IMR-90 (cell line): ENCODE measurements at regions not wholly inside any gene's neighbourhood (a gene's known extent, or its start where the extent isn't known, plus 50 kb on each side); places are given as distances from the start of the nearest gene placed in this dataset.

Experiments used
- ATAC-seq: fragments of 200-7000 bp; cut with Tn5 transposase; 2 replicates; pipeline ENCODE4 v1.9.1; 2020; ENCODE audit warnings: low read depth, mild to moderate bottlenecking, moderate library complexity
- BruUV-seq: library from RNA; stranded (reverse); fragments of 400-500 nt; replicated peaks from 2 replicates; lab custom pipeline; 2021; lab: Mats Ljungman, UMichigan
- CTCF ChIA-PET: fragments of 300-600 bp; formaldehyde crosslinking; extraction: SDS; loops from one replicate; lab custom pipeline; 2021; ENCODE audit warnings: antibody characterized with exemption; lab: Yijun Ruan, JAX
- POLR2A ChIA-PET: fragments of 300-600 bp; sonication (Branson Sonifier 250); formaldehyde crosslinking; loops from one replicate; lab custom pipeline; 2022; ENCODE audit warnings: antibody characterized with exemption; ENCODE audit not compliant: unreplicated experiment; lab: Charles Lee
- DNase-seq: peaks from one replicate; pipeline ENCODE4 v3.0.0; 2013
- H2AFZ ChIP-seq: replicated peaks from 2 replicates; pipeline ENCODE3; 2013; ENCODE audit warnings: low read length, mild to moderate bottlenecking; ENCODE audit not compliant: poor library complexity
- H2AK5ac ChIP-seq: 2 replicates; pipeline ENCODE4 v1.6.1; 2013; ENCODE audit warnings: low read depth, low read length, inconsistent platforms
- H2AK9ac ChIP-seq: replicated peaks from 2 replicates; pipeline ENCODE3; 2013; ENCODE audit warnings: mild to moderate bottlenecking, low read depth, low read length, moderate library complexity; ENCODE audit not compliant: poor library complexity
- H2BK120ac ChIP-seq: 2 replicates; pipeline ENCODE4 v1.6.1; 2013; ENCODE audit warnings: low read depth, low read length, inconsistent platforms
- H2BK15ac ChIP-seq: 3 replicates; pipeline ENCODE4 v1.6.1; 2013; ENCODE audit warnings: low read depth, low read length, inconsistent platforms
- H2BK20ac ChIP-seq: 2 replicates; pipeline ENCODE4 v1.6.1; 2013; ENCODE audit warnings: low read depth, mild to moderate bottlenecking, inconsistent platforms, low read length, moderate library complexity
- H2BK5ac ChIP-seq: 2 replicates; pipeline ENCODE4 v1.6.1; 2013; ENCODE audit warnings: mild to moderate bottlenecking, low read depth, low read length, inconsistent platforms; ENCODE audit not compliant: poor library complexity, severe bottlenecking
- H3K14ac ChIP-seq: replicated peaks from 2 replicates; pipeline ENCODE4 v1.6.1; 2013; ENCODE audit warnings: low read depth, low read length, inconsistent platforms
- H3K18ac ChIP-seq: 2 replicates; pipeline ENCODE4 v1.6.1; 2013; ENCODE audit warnings: low read depth, low read length, control low read depth
- H3K23ac ChIP-seq: 2 replicates; pipeline ENCODE4 v1.6.1; 2013; ENCODE audit warnings: low read depth, low read length, inconsistent platforms
- H3K27ac ChIP-seq: 2 replicates; pipeline ENCODE4 v1.5.1; 2013; ENCODE audit warnings: mild to moderate bottlenecking, control low read depth, low read length; ENCODE audit not compliant: insufficient read depth
- H3K27me3 ChIP-seq: 2 replicates; pipeline ENCODE4 v1.6.1; 2013; ENCODE audit warnings: low read length; ENCODE audit not compliant: control insufficient read depth, insufficient read depth
- H3K36me3 ChIP-seq: 2 replicates; pipeline ENCODE4 v1.6.1; 2013; ENCODE audit warnings: low read length, mixed read lengths; ENCODE audit not compliant: control insufficient read depth, insufficient read depth
- H3K4ac ChIP-seq: 2 replicates; pipeline ENCODE4 v1.6.1; 2013; ENCODE audit warnings: low read depth, low read length, inconsistent platforms
- H3K4me1 ChIP-seq: 2 replicates; pipeline ENCODE4 v1.6.1; 2013; ENCODE audit warnings: low read length, mixed read lengths; ENCODE audit not compliant: control insufficient read depth, insufficient read depth
- H3K4me2 ChIP-seq: 2 replicates; pipeline ENCODE4 v1.6.1; 2013; ENCODE audit warnings: low read depth, mild to moderate bottlenecking, control low read depth, low read length, moderate library complexity
- H3K4me3 ChIP-seq: 2 replicates; pipeline ENCODE4 v1.5.1; 2013; ENCODE audit warnings: low read depth, mild to moderate bottlenecking, control low read depth, low read length, moderate library complexity; ENCODE audit not compliant: insufficient read depth
- H3K56ac ChIP-seq: 2 replicates; pipeline ENCODE4 v1.6.1; 2013; ENCODE audit warnings: low read length, inconsistent platforms; ENCODE audit not compliant: insufficient read depth; ENCODE audit errors: extremely low read depth
- H3K79me1 ChIP-seq, 2 experiments: 2 replicates each; pipeline ENCODE4 v1.6.1; 2013; ENCODE audit warnings: low read length in 2 of 2, inconsistent platforms in 1 of 2, low read depth in 1 of 2
- H3K9ac ChIP-seq: 2 replicates; pipeline ENCODE4 v1.6.1; 2013; ENCODE audit warnings: low read depth, low read length, control low read depth
- H3K9me1 ChIP-seq: 2 replicates; pipeline ENCODE4 v1.6.1; 2013; ENCODE audit warnings: low read length, inconsistent platforms; ENCODE audit not compliant: insufficient read depth
- H3K9me3 ChIP-seq: 2 replicates; pipeline ENCODE4 v1.6.1; 2013; ENCODE audit warnings: low read length; ENCODE audit not compliant: control insufficient read depth, insufficient read depth
- H4K20me1 ChIP-seq: 2 replicates; pipeline ENCODE4 v1.6.1; 2013; ENCODE audit warnings: low read length, inconsistent platforms; ENCODE audit not compliant: insufficient read depth
- H4K5ac ChIP-seq: 2 replicates; pipeline ENCODE4 v1.6.1; 2013; ENCODE audit warnings: mild to moderate bottlenecking, low read depth, low read length, control low read depth
- H4K8ac ChIP-seq, 2 experiments: 2 replicates each; pipeline ENCODE4 v1.6.1; 2013; ENCODE audit warnings: low read depth in 2 of 2, low read length in 2 of 2, control low read depth in 1 of 2, inconsistent platforms in 1 of 2
- H4K91ac ChIP-seq: 2 replicates; pipeline ENCODE4 v1.6.1; 2013; ENCODE audit warnings: low read depth, low read length, inconsistent platforms; ENCODE audit not compliant: insufficient read depth
- NFE2L2 ChIP-seq: fragments of 150-350 bp; IDR thresholded peaks from 2 replicates; pipeline ENCODE4 v1.6.1; 2016; ENCODE audit warnings: low read depth, mild to moderate bottlenecking, low read length
- WGBS, 2 experiments: methylation state at CpG; one replicate each; pipeline versions ENCODE4 v1.1.5 to v1.1.7; 2013; ENCODE audit warnings: missing lambda C conversion rate in 2 of 2; ENCODE audit not compliant: insufficient read length in 1 of 2; ENCODE audit errors: extremely low coverage in 2 of 2; 5-methylcytosine and 5-hydroxymethylcytosine counted together
- dilution Hi-C: fragments of 300-500 bp; cut with HindIII; formaldehyde crosslinking; loops from one replicate; pipeline ENCODE4 v1.14.3; 2018; ENCODE audit warnings: low sequenced_read_pairs; ENCODE audit not compliant: unreplicated experiment
- in situ Hi-C: fragments of 300-500 bp; cut with MboI; formaldehyde crosslinking; loops from 3 replicates; pipeline ENCODE4 v1.14.3; 2019; ENCODE audit warnings: low sequenced_read_pairs, inconsistent platforms, mixed read lengths
- intact Hi-C: fragments of 100-400 bp; cut with micrococcal nuclease; formaldehyde crosslinking; loops from 2 replicates; pipeline ENCODE4 v1.10.0; 2022

DNA sequence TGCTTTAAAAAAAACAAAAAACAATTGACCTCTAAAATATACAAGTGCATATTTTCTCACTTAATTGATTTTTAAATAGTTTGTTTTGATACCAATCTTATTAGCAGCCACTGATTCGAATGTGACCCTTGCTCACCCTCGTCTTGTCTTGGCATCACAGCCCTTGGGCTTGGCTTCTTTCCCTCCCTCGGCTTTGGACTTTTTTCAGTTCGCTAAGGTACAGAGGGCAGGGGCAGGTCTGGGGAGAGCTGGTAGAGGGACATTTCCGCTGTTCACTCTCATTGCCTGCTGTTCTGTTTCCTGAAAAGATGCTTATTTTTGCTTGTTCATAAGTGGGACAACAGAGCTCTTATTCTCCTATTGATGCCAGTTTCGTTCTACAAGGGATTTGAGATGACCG, 88.5 kb upstream of the RPS6KA3 start:
- ATAC-seq (no peak), DNase-seq (no peak)
- Histone ChIP-seq H3K4me1 (no peaks in the 10 kb centered on the region), H4K8ac (no peak overlapping the region), H2AK9ac (no peak overlapping the region), H2AK5ac (no peak overlapping the region), H3K27ac (no peak overlapping the region), H3K9ac (no peak overlapping the region), H3K79me1 (no peaks in the 10 kb centered on the region), H2AFZ (no peak overlapping the region), H3K27me3 (peaks cover 3% of the 10 kb centered on the region), H3K36me3 (no peaks in the 10 kb centered on the region), H3K18ac (no peak overlapping the region), H4K5ac (no peak overlapping the region), H3K4me3 (no peak overlapping the region), H3K4me2 (no peak overlapping the region), H2BK15ac (no peak overlapping the region), H2BK120ac (no peak overlapping the region), H3K4ac (no peak overlapping the region), H2BK20ac (no peak overlapping the region), H3K14ac (no peak overlapping the region), H3K56ac (no peak overlapping the region), H3K23ac (no peak overlapping the region), H2BK5ac (no peak overlapping the region), H4K20me1 (no peaks in the 10 kb centered on the region), H3K9me3 (no peaks in the 10 kb centered on the region), H3K9me1 (no peaks in the 10 kb centered on the region), H4K91ac (no peak overlapping the region)
- in situ Hi-C loops (no loop called here), intact Hi-C loops (no loop called here), dilution Hi-C loops (no loop called here)
- no peak for TF ChIP-seq NFE2L2
- POLR2A ChIA-PET, result no interaction called here
- BruUV-seq, result no TSS peak
- CTCF ChIA-PET, result no interaction called here
- whole genome bisulfite sequencing, 2 experiments, result no CpG with 5 or more reads among the region's 7 CpGs
